ENCODE measurements at regions not wholly inside any gene's neighbourhood (a gene's known extent, or its start where the extent isn't known, plus 50 kb on each side); places are given as distances from the start of the nearest gene placed in this dataset.

- TF ChIP-seq, protein P1, sequence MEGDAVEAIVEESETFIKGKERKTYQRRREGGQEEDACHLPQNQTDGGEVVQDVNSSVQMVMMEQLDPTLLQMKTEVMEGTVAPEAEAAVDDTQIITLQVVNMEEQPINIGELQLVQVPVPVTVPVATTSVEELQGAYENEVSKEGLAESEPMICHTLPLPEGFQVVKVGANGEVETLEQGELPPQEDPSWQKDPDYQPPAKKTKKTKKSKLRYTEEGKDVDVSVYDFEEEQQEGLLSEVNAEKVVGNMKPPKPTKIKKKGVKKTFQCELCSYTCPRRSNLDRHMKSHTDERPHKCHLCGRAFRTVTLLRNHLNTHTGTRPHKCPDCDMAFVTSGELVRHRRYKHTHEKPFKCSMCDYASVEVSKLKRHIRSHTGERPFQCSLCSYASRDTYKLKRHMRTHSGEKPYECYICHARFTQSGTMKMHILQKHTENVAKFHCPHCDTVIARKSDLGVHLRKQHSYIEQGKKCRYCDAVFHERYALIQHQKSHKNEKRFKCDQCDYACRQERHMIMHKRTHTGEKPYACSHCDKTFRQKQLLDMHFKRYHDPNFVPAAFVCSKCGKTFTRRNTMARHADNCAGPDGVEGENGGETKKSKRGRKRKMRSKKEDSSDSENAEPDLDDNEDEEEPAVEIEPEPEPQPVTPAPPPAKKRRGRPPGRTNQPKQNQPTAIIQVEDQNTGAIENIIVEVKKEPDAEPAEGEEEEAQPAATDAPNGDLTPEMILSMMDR (conservative IDR thresholded peaks at IDR 0.05; ENCODE audit: low read depth, low read length): no peak
- TF ChIP-seq EZH2 (IDR thresholded peaks at IDR 0.05; ENCODE audit: low read length, unreplicated experiment): no peak
Measured at GRCh38 chr1:55279627-55280026, 64.5 kb upstream of the USP24 start.
